Activated CD4-positive, CD25-positive, alpha-beta regulatory T cell (primary cell): ENCODE measurements at regions not wholly inside any gene's neighbourhood (a gene's known extent, or its start where the extent isn't known, plus 50 kb on each side); places are given as distances from the start of the nearest gene placed in this dataset.

ENCODE experiments used
- DNase-seq, 4 experiments: peaks; one replicate each; lab custom pipeline; 2025; lab: John Stamatoyannopoulos, UW

GRCh38 chr6:144834426-144835038 lies 549.4 kb downstream of the UTRN start:
- no peak for DNase-seq

GRCh38 chr6:144835322-144835973 lies 550.3 kb downstream of the UTRN start:
- no peak for DNase-seq

GRCh38 chr6:144840619-144841018 lies 555.5 kb downstream of the UTRN start:
- no peak for DNase-seq

GRCh38 chr6:144843701-144844100 lies 558.6 kb downstream of the UTRN start:
- no peak for DNase-seq

GRCh38 chr6:144844596-144844995 lies 559.5 kb downstream of the UTRN start:
- DNase-seq = no peak

GRCh38 chr6:144845186-144845585 lies 560.1 kb downstream of the UTRN start:
- no peak for DNase-seq

- no peak for DNase-seq
Observed at GRCh38 chr6:144847916-144848315, 562.8 kb downstream of the UTRN start.

GRCh38 chr6:144849920-144850319 lies 564.8 kb downstream of the UTRN start:
- DNase-seq = no peak

- DNase-seq = no peak
Observed at GRCh38 chr6:144853603-144854002, 568.5 kb downstream of the UTRN start.

GRCh38 chr6:144854654-144855053 lies 569.5 kb downstream of the UTRN start:
- DNase-seq = no peak

- no peak for DNase-seq
Observed at GRCh38 chr6:144855375-144855774, 570.2 kb downstream of the UTRN start.

- no peak for DNase-seq
Observed at GRCh38 chr6:144855812-144856531, 570.8 kb downstream of the UTRN start.

- no peak for DNase-seq
Observed at GRCh38 chr6:144856622-144857021, 571.5 kb downstream of the UTRN start.

GRCh38 chr6:144857086-144857485 lies 572.0 kb downstream of the UTRN start:
- no peak for DNase-seq

GRCh38 chr6:144862769-144863168 lies 577.6 kb downstream of the UTRN start:
- DNase-seq = no peak

GRCh38 chr6:144867761-144868160 lies 582.6 kb downstream of the UTRN start:
- DNase-seq = no peak

GRCh38 chr6:144870782-144871181 lies 585.6 kb downstream of the UTRN start:
- DNase-seq = no peak

GRCh38 chr6:144873623-144874378 lies 588.7 kb downstream of the UTRN start:
- no peak for DNase-seq

- DNase-seq = no peak
Observed at GRCh38 chr6:144876689-144877088, 591.6 kb downstream of the UTRN start.

- no peak for DNase-seq
Observed at GRCh38 chr6:144877118-144877517, 592.0 kb downstream of the UTRN start.

- no peak for DNase-seq
Observed at GRCh38 chr6:144878577-144878976, 593.4 kb downstream of the UTRN start.

- DNase-seq = no peak
Observed at GRCh38 chr6:144879436-144879835, 594.3 kb downstream of the UTRN start.

GRCh38 chr6:144882425-144882824 lies 597.3 kb downstream of the UTRN start:
- no peak for DNase-seq
